Heart right ventricle (tissue), 16 donors: ENCODE measurements at regions not wholly inside any gene's neighbourhood (a gene's known extent, or its start where the extent isn't known, plus 50 kb on each side); places are given as distances from the start of the nearest gene placed in this dataset.
"Not testable (repeated sequence)": the region's sequence is repeated elsewhere in the genome, so short reads cannot be mapped to it uniquely, and the experiment has no call there.

Experiments
- ATAC-seq, 8 donors: fragments of 200-7000 bp; cut with Tn5 transposase; one replicate each; pipeline ENCODE4 v1.9.1; 2020; ENCODE audit warnings: mild to moderate bottlenecking in 8 of 8, moderate library complexity in 8 of 8, moderate number of reproducible peaks in 1 of 8
- DNase-seq, 2 donors: peaks; one replicate each; pipeline ENCODE4 v3.0.0-alpha.2; 2020
- H3K27ac ChIP-seq, 10 donors: fragments of 200-600 bp; sonication (generic) in 2 of 10; one replicate each; pipeline versions ENCODE4 v1.5.0 to v1.8.0; 2020 to 2022; ENCODE audit warnings: mild to moderate bottlenecking in 3 of 10
- H3K27me3 ChIP-seq, 7 donors: fragments of 200-600 bp; one replicate each; pipeline ENCODE4 v1.8.0; 2021 to 2022; ENCODE audit warnings: mild to moderate bottlenecking in 2 of 7
- H3K36me3 ChIP-seq, 9 donors: fragments of 200-600 bp; sonication (generic) in 1 of 9; one replicate each; pipeline versions ENCODE4 v1.5.0 to v1.8.0; 2020 to 2022; ENCODE audit warnings: mild to moderate bottlenecking in 2 of 9
- H3K4me1 ChIP-seq, 9 donors: fragments of 200-600 bp; sonication (generic) in 1 of 9; one replicate each; pipeline versions ENCODE4 v1.5.0 to v1.8.0; 2020 to 2022; ENCODE audit warnings: mild to moderate bottlenecking in 4 of 9
- H3K4me3 ChIP-seq, 10 donors: fragments of 200-600 bp; sonication (generic) in 2 of 10; one replicate each; pipeline versions ENCODE4 v1.5.0 to v1.8.0; 2020 to 2022; ENCODE audit warnings: mild to moderate bottlenecking in 7 of 10, moderate library complexity in 2 of 10
- H3K9me3 ChIP-seq, 11 donors: fragments of 200-600 bp in 10 of 11; sonication (generic) in 2 of 11; one replicate each; pipeline versions ENCODE4 v1.5.0 to v1.8.0; 2013 to 2022; ENCODE audit warnings: mild to moderate bottlenecking in 2 of 11, control low read depth in 1 of 11, moderate library complexity in 1 of 11
- WGBS, 2 donors: extraction: QIAGEN DNeasy Blood & Tissue Kit; methylation state at CpG; one replicate each; pipeline ENCODE4 v1.1.7; 2013; ENCODE audit warnings: inconsistent platforms in 1 of 2; 5-methylcytosine and 5-hydroxymethylcytosine counted together
- intact Hi-C, 10 donors: fragments of 100-400 bp; cut with DNase I; formaldehyde crosslinking; loops; one replicate each; pipeline versions ENCODE4 v1.11.1 to v1.14.2; 2022
- TF ChIP-seq, protein P1 (sequence below), 9 donors: fragments of 200-600 bp; sonication (generic) in 2 of 9; IDR thresholded peaks; one replicate each; pipeline versions ENCODE4 v1.5.0 to v1.8.0; 2021 to 2022; ENCODE audit warnings: antibody characterized with exemption in 9 of 9, mild to moderate bottlenecking in 5 of 9, moderate library complexity in 1 of 9
- donor health status: Arrhythmogenic right ventricular cardiomyopathy.
- donor health status: ischemic (EF 13 %, LVEDD 7.1; RV severe dilation, severe dysfunction).
- donor health status: healthy with polysubstance abuse.
- donor health status: DM: no; HTN: yes; CAD: no.
- donor health status: DM: no; HTN: no; CAD: no.
- donor health status: ischemic (EF 25% LVEDD 6.9; RV normal size, moderate dysfunction).
- donor health status: ischemic (EF 25% LVEDD 5.7; RV mildly dilated, moderate dysfunction).
- donor health status: healthy.
- donor health status: DM: yes; HTN: yes; CAD: no.
- donor health status: Ischemic cardiomyopathy.
- donor health status: ischemic (EF 35%, LVEDD 5.7; RV mildly dilated, moderate dysfunction).
- donor health status: nonischemic (EF 11% LVEDD 7.7; RV severe dilation, severe dysfunction).
- donor health status: DM: yes; HTN: yes; CAD: no.
- donor health status: PGD.
- donor health status: ischemic (EF 29% LVEDD 5.4; RV normal size, mild dysfunction).
- donor health status: nonischemic (EF 23%, LVEDD 6.1; RV moderate dilation, normal function).

- TF ChIP-seq, protein P1, sequence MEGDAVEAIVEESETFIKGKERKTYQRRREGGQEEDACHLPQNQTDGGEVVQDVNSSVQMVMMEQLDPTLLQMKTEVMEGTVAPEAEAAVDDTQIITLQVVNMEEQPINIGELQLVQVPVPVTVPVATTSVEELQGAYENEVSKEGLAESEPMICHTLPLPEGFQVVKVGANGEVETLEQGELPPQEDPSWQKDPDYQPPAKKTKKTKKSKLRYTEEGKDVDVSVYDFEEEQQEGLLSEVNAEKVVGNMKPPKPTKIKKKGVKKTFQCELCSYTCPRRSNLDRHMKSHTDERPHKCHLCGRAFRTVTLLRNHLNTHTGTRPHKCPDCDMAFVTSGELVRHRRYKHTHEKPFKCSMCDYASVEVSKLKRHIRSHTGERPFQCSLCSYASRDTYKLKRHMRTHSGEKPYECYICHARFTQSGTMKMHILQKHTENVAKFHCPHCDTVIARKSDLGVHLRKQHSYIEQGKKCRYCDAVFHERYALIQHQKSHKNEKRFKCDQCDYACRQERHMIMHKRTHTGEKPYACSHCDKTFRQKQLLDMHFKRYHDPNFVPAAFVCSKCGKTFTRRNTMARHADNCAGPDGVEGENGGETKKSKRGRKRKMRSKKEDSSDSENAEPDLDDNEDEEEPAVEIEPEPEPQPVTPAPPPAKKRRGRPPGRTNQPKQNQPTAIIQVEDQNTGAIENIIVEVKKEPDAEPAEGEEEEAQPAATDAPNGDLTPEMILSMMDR (IDR thresholded peaks at IDR 0.05): no peak
- 86 to 91% methylated on average over 4 of the region's 4 CpGs for WGBS, 2 donors
- ATAC-seq (no peak), DNase-seq (no peak)
- peaks cover 0 to 33% (median 12%) of the 10 kb centered on the region in 11 donors for H3K9me3 ChIP-seq
- H3K27me3 ChIP-seq: no peaks in the 10 kb centered on the region
- H3K4me3 ChIP-seq: no peak overlapping the region
- no peak overlapping the region for H3K27ac ChIP-seq
- intact Hi-C loops: no loop called here
- H3K36me3 ChIP-seq: no peaks in the 10 kb centered on the region
- no peaks in the 10 kb centered on the region for H3K4me1 ChIP-seq
Observed at GRCh38 chr18:71362140-71362539, 1073.3 kb downstream of the SOCS6 start.

- 81 to 89% methylated on average over 3 of the region's 3 CpGs for WGBS, 2 donors
Observed at GRCh38 chr18:71355599-71355998, 1066.8 kb downstream of the SOCS6 start.

DNA sequence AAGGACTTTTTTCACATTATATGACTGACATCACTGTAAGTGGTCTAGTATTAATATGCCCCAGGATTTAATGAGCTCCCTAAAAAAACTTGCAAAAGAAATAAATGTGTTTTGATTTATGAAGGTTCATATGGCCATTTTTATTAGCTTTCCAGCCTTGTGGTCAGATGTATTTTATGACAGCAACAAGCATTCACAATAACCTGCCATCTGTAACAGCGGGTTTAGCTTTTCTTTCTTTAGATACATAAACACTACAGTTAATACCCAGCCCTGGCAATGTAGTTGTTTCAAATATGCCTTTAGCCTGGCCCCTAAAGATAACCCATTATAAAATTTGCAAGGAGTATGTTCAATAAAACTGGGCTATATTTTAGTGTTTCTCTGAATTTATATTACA lies 1063.8 kb downstream of the SOCS6 start:
- Histone ChIP-seq H3K4me3 (no peak overlapping the region), H3K9me3 (peaks cover 0 to 4% (median 0%) of the 10 kb centered on the region in 11 donors), H3K36me3 (no peaks in the 10 kb centered on the region), H3K4me1 (no peaks in the 10 kb centered on the region), H3K27ac (no peak overlapping the region), H3K27me3 (no peaks in the 10 kb centered on the region)
- intact Hi-C loops: no loop called here
- ATAC-seq: no peak
- TF ChIP-seq, protein P1 (IDR thresholded peaks at IDR 0.05): no peak
- whole genome bisulfite sequencing, 2 donors: 82 to 90% methylated on average over 1 of the region's 1 CpG
- DNase-seq: no peak

More at GRCh38 chr18:71355599-71355998, 1066.8 kb downstream of the SOCS6 start:
- H3K4me1 ChIP-seq, intact Hi-C loops, H3K4me3 ChIP-seq, H3K27me3 ChIP-seq, ATAC-seq, DNase-seq, H3K27ac ChIP-seq, H3K36me3 ChIP-seq: not testable (repeated sequence)
- peaks cover 0 to 10% (median 0%) of the 10 kb centered on the region in 11 donors for H3K9me3 ChIP-seq

- no peak overlapping the region for H3K27ac ChIP-seq
- H3K36me3 ChIP-seq: no peaks in the 10 kb centered on the region
- H3K4me1 ChIP-seq: no peaks in the 10 kb centered on the region
- ATAC-seq (no peak), DNase-seq (no peak)
- H3K4me3 ChIP-seq: no peak overlapping the region
- TF ChIP-seq, protein P1 (IDR thresholded peaks at IDR 0.05): no peak
- WGBS, 2 donors: 55 to 64% methylated on average over 6 of the region's 6 CpGs
- H3K9me3 ChIP-seq: no peaks in the 10 kb centered on the region
- H3K27me3 ChIP-seq: no peaks in the 10 kb centered on the region
- intact Hi-C loops: no loop called here
Observed at GRCh38 chr18:71336576-71337210, 1047.8 kb downstream of the SOCS6 start.

- no peaks in the 10 kb centered on the region for H3K9me3 ChIP-seq
- TF ChIP-seq, protein P1 (IDR thresholded peaks at IDR 0.05): no peak
- WGBS, 2 donors: 82 to 89% methylated on average over 2 of the region's 2 CpGs
- no peak overlapping the region for H3K27ac ChIP-seq
- no peak for ATAC-seq
- no peaks in the 10 kb centered on the region for H3K36me3 ChIP-seq
- intact Hi-C loops: no loop called here
- no peaks in the 10 kb centered on the region for H3K27me3 ChIP-seq
- no peak overlapping the region for H3K4me3 ChIP-seq
- H3K4me1 ChIP-seq: no peaks in the 10 kb centered on the region
- DNase-seq: no peak
Observed at GRCh38 chr18:71329563-71329962, 1040.7 kb downstream of the SOCS6 start.
